ENCODE measurements at regions not wholly inside any gene's neighbourhood (a gene's known extent, or its start where the extent isn't known, plus 50 kb on each side); places are given as distances from the start of the nearest gene placed in this dataset.
"Not testable (repeated sequence)": the region's sequence is repeated elsewhere in the genome, so short reads cannot be mapped to it uniquely, and the experiment has no call there.

GRCh38 chr4:155047755-155048154 is 160.7 kb upstream of the NPY2R start:
- TF ChIP-seq CTCF (IDR thresholded peaks at IDR 0.05; ENCODE audit: unreplicated experiment): no peak
- Mint-ChIP-seq H3K36me3 (ENCODE audit: insufficient read depth, unreplicated experiment) (no peaks in the 10 kb centered on the region), H3K4me1 (ENCODE audit: low read depth, unreplicated experiment) (no peaks in the 10 kb centered on the region), H3K27me3 (ENCODE audit: unreplicated experiment) (no peaks in the 10 kb centered on the region), H3K9me3 (ENCODE audit: low read depth, unreplicated experiment) (peaks cover 3% of the 10 kb centered on the region), H3K4me3 (ENCODE audit: low read depth, unreplicated experiment) (no peak overlapping the region), H3K27ac (ENCODE audit: unreplicated experiment) (no peak overlapping the region)
- no TSS peak for BruUV-seq (replicated peaks)
- intact Hi-C loops (cut with micrococcal nuclease; ENCODE audit: unreplicated experiment): no loop called here
- no peak for DNase-seq
- CTCF ChIA-PET: interaction anchor here (0.5 kb wide), 1 partner anchor 1380 kb away, joined by 4 read pairs; no protein-coding TSS in a partner anchor

- H3K27ac Mint-ChIP-seq (ENCODE audit: unreplicated experiment); H3K27me3 Mint-ChIP-seq (ENCODE audit: unreplicated experiment); H3K4me1 Mint-ChIP-seq (ENCODE audit: low read depth, unreplicated experiment); H3K4me3 Mint-ChIP-seq (ENCODE audit: low read depth, unreplicated experiment); BruUV-seq (replicated peaks); H3K36me3 Mint-ChIP-seq (ENCODE audit: insufficient read depth, unreplicated experiment); CTCF ChIA-PET; H3K9me3 Mint-ChIP-seq (ENCODE audit: low read depth, unreplicated experiment); intact Hi-C loops (cut with micrococcal nuclease; ENCODE audit: unreplicated experiment); DNase-seq: not testable (repeated sequence)
These were observed 154.4 kb upstream of the NPY2R start for GRCh38 chr4:155054042-155054441.

GRCh38 chr4:155060419-155060818 is 148.0 kb upstream of the NPY2R start:
- Mint-ChIP-seq H3K27ac (ENCODE audit: unreplicated experiment) (no peak overlapping the region), H3K9me3 (ENCODE audit: low read depth, unreplicated experiment) (no peaks in the 10 kb centered on the region), H3K27me3 (ENCODE audit: unreplicated experiment) (no peaks in the 10 kb centered on the region), H3K36me3 (ENCODE audit: insufficient read depth, unreplicated experiment) (no peaks in the 10 kb centered on the region), H3K4me1 (ENCODE audit: low read depth, unreplicated experiment) (no peaks in the 10 kb centered on the region), H3K4me3 (ENCODE audit: low read depth, unreplicated experiment) (no peak overlapping the region)
- DNase-seq: no peak
- TF ChIP-seq CTCF (IDR thresholded peaks at IDR 0.05; ENCODE audit: unreplicated experiment): no peak
- intact Hi-C loops (cut with micrococcal nuclease; ENCODE audit: unreplicated experiment): no loop called here
- no TSS peak for BruUV-seq (replicated peaks)
- CTCF ChIA-PET: no interaction called here

- CTCF ChIA-PET: no interaction called here
- Mint-ChIP-seq H3K36me3 (ENCODE audit: insufficient read depth, unreplicated experiment) (no peaks in the 10 kb centered on the region), H3K9me3 (ENCODE audit: low read depth, unreplicated experiment) (no peaks in the 10 kb centered on the region), H3K4me3 (ENCODE audit: low read depth, unreplicated experiment) (no peak overlapping the region), H3K27me3 (ENCODE audit: unreplicated experiment) (no peaks in the 10 kb centered on the region), H3K27ac (ENCODE audit: unreplicated experiment) (no peak overlapping the region), H3K4me1 (ENCODE audit: low read depth, unreplicated experiment) (no peaks in the 10 kb centered on the region)
- no peak for DNase-seq
- TF ChIP-seq CTCF (IDR thresholded peaks at IDR 0.05; ENCODE audit: unreplicated experiment): no peak
- no TSS peak for BruUV-seq (replicated peaks)
- intact Hi-C loops (cut with micrococcal nuclease; ENCODE audit: unreplicated experiment): no loop called here
These were observed 147.6 kb upstream of the NPY2R start for GRCh38 chr4:155060873-155061272.

GRCh38 chr4:155062948-155063347 is 145.5 kb upstream of the NPY2R start:
- Mint-ChIP-seq H3K4me1 (ENCODE audit: low read depth, unreplicated experiment) (no peaks in the 10 kb centered on the region), H3K4me3 (ENCODE audit: low read depth, unreplicated experiment) (no peak overlapping the region), H3K27ac (ENCODE audit: unreplicated experiment) (no peak overlapping the region), H3K27me3 (ENCODE audit: unreplicated experiment) (no peaks in the 10 kb centered on the region), H3K9me3 (ENCODE audit: low read depth, unreplicated experiment) (no peaks in the 10 kb centered on the region), H3K36me3 (ENCODE audit: insufficient read depth, unreplicated experiment) (no peaks in the 10 kb centered on the region)
- BruUV-seq (replicated peaks): no TSS peak
- intact Hi-C loops (cut with micrococcal nuclease; ENCODE audit: unreplicated experiment): no loop called here
- CTCF ChIA-PET: no interaction called here
- no peak for TF ChIP-seq CTCF (IDR thresholded peaks at IDR 0.05; ENCODE audit: unreplicated experiment)
- DNase-seq: no peak

- H3K36me3 Mint-ChIP-seq (ENCODE audit: insufficient read depth, unreplicated experiment); DNase-seq; CTCF ChIA-PET; intact Hi-C loops (cut with micrococcal nuclease; ENCODE audit: unreplicated experiment); H3K27ac Mint-ChIP-seq (ENCODE audit: unreplicated experiment); H3K9me3 Mint-ChIP-seq (ENCODE audit: low read depth, unreplicated experiment); H3K4me3 Mint-ChIP-seq (ENCODE audit: low read depth, unreplicated experiment); BruUV-seq (replicated peaks); H3K27me3 Mint-ChIP-seq (ENCODE audit: unreplicated experiment); H3K4me1 Mint-ChIP-seq (ENCODE audit: low read depth, unreplicated experiment): not testable (repeated sequence)
These were observed 143.5 kb upstream of the NPY2R start for GRCh38 chr4:155064934-155065333.
